ENCODE measurements at regions not wholly inside any gene's neighbourhood (a gene's known extent, or its start where the extent isn't known, plus 50 kb on each side); places are given as distances from the start of the nearest gene placed in this dataset.

- no peak overlapping the region for H3K4me3 ChIP-seq (ENCODE audit: low read depth, low read length)
- TF ChIP-seq CTCF (IDR thresholded peaks at IDR 0.05; ENCODE audit: borderline replicate concordance, insufficient read depth, low read depth, low read length), result no peak
These were observed 151.8 kb upstream of the ANK3 start for GRCh38 chr10:60541451-60541850.

GRCh38 chr10:60537697-60538096 lies 148.0 kb upstream of the ANK3 start:
- TF ChIP-seq CTCF (IDR thresholded peaks at IDR 0.05; ENCODE audit: borderline replicate concordance, insufficient read depth, low read depth, low read length), result no peak
- no peak overlapping the region for H3K4me3 ChIP-seq (ENCODE audit: low read depth, low read length)

- H3K4me3 ChIP-seq (ENCODE audit: low read depth, low read length), result no peak overlapping the region
- TF ChIP-seq CTCF (IDR thresholded peaks at IDR 0.05; ENCODE audit: borderline replicate concordance, insufficient read depth, low read depth, low read length), result no peak
These were observed 146.9 kb upstream of the ANK3 start for GRCh38 chr10:60536529-60537114.

- no peak for TF ChIP-seq CTCF (IDR thresholded peaks at IDR 0.05; ENCODE audit: borderline replicate concordance, insufficient read depth, low read depth, low read length)
These were observed 145.8 kb upstream of the ANK3 start for GRCh38 chr10:60535427-60535826.

GRCh38 chr10:60534761-60535389 lies 145.2 kb upstream of the ANK3 start:
- H3K4me3 ChIP-seq (ENCODE audit: low read depth, low read length), result no peak overlapping the region
- TF ChIP-seq CTCF (IDR thresholded peaks at IDR 0.05; ENCODE audit: borderline replicate concordance, insufficient read depth, low read depth, low read length), result no peak

More at GRCh38 chr10:60535427-60535826, 145.8 kb upstream of the ANK3 start:
- no peak overlapping the region for H3K4me3 ChIP-seq (ENCODE audit: low read depth, low read length)

GRCh38 chr10:60532696-60533468 lies 143.2 kb upstream of the ANK3 start:
- no peak for TF ChIP-seq CTCF (IDR thresholded peaks at IDR 0.05; ENCODE audit: borderline replicate concordance, insufficient read depth, low read depth, low read length)

More at GRCh38 chr10:60532696-60533468, 143.2 kb upstream of the ANK3 start:
- H3K4me3 ChIP-seq (ENCODE audit: low read depth, low read length), result no peak overlapping the region

All from GM12875 (cell line).